Suprapubic skin (tissue), 3 donors: ENCODE measurements at regions not wholly inside any gene's neighbourhood (a gene's known extent, or its start where the extent isn't known, plus 50 kb on each side); places are given as distances from the start of the nearest gene placed in this dataset.
"Not testable (repeated sequence)": the region's sequence is repeated elsewhere in the genome, so short reads cannot be mapped to it uniquely, and the experiment has no call there.

ENCODE experiments used
- EP300 ChIP-seq: sonication (generic); formaldehyde crosslinking; IDR thresholded peaks from one replicate; pipeline ENCODE4 v1.6.1; 2017; ENCODE audit warnings: antibody characterized with exemption
- TF ChIP-seq, protein P1 (sequence below), 2 donors: fragments of 200-600 bp in 1 of 2; fragments of 450-650 bp in 1 of 2; sonication (generic) in 1 of 2; IDR thresholded peaks; one replicate each; pipeline ENCODE4 v1.5.1; 2016 to 2019; ENCODE audit warnings: antibody characterized with exemption in 2 of 2, mild to moderate bottlenecking in 1 of 2, moderate library complexity in 1 of 2

DNA sequence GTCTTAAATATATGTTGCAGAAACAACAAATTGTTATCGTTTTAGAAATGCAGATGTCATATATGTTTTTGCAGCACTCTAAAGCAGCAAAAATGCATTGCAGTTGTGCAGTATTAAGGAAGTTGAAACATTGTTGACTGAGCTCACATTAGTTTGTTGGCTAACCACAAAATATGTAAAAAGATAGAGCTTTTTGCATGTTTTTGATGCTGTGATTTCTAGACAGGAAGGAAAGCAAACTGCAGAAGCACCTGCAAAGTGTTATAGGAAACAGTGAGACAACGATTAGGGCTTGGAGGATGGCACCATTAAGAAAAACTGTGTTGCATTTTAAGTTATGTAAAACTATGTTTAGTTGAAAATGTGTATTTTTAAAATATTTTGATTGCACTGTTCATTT, 366.7 kb downstream of the SRGAP2C start:
- TF ChIP-seq EP300 = not testable (repeated sequence)
- TF ChIP-seq, protein P1, sequence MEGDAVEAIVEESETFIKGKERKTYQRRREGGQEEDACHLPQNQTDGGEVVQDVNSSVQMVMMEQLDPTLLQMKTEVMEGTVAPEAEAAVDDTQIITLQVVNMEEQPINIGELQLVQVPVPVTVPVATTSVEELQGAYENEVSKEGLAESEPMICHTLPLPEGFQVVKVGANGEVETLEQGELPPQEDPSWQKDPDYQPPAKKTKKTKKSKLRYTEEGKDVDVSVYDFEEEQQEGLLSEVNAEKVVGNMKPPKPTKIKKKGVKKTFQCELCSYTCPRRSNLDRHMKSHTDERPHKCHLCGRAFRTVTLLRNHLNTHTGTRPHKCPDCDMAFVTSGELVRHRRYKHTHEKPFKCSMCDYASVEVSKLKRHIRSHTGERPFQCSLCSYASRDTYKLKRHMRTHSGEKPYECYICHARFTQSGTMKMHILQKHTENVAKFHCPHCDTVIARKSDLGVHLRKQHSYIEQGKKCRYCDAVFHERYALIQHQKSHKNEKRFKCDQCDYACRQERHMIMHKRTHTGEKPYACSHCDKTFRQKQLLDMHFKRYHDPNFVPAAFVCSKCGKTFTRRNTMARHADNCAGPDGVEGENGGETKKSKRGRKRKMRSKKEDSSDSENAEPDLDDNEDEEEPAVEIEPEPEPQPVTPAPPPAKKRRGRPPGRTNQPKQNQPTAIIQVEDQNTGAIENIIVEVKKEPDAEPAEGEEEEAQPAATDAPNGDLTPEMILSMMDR (IDR thresholded peaks at IDR 0.05) = not testable (repeated sequence)
